ENCODE measurements at regions not wholly inside any gene's neighbourhood (a gene's known extent, or its start where the extent isn't known, plus 50 kb on each side); places are given as distances from the start of the nearest gene placed in this dataset.

DNA sequence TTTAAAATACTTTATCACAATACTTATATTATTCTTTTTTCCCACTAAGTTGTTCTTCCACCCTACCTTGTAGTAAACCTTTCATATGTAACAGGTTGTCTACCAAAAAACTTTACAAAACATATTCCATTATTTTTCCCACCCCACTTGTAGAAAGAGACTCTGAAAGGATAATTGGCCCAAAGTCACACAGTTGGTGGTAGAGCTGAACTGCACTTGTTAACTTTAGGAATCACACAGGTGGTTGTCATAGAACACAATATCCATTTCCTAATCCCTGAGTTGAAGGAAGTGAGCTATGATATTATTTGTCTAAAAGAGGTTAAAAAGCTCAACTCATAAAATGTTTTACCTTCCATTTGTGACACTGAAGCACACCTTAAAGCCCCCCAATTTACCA is 188.8 kb upstream of the FOXP2 start:
- H3K27me3 ChIP-seq (ENCODE audit: insufficient read depth, low read depth) = no peaks in the 10 kb centered on the region
- H3K4me1 ChIP-seq (ENCODE audit: low read depth, poor library complexity, severe bottlenecking) = peaks cover 15% of the 10 kb centered on the region
- no peak overlapping the region for H2AFZ ChIP-seq (ENCODE audit: low read depth)
- no peaks in the 10 kb centered on the region for H3K36me3 ChIP-seq (ENCODE audit: insufficient read depth)
- no peak overlapping the region for H3K9ac ChIP-seq
- H4K20me1 ChIP-seq (ENCODE audit: insufficient read depth) = no peaks in the 10 kb centered on the region
- no peak overlapping the region for H3K4me3 ChIP-seq (IDR thresholded peaks at IDR 0.05; ENCODE audit: insufficient read depth, low read depth, low read length)
- no peak overlapping the region for H3K27ac ChIP-seq
- TF ChIP-seq, protein P1, sequence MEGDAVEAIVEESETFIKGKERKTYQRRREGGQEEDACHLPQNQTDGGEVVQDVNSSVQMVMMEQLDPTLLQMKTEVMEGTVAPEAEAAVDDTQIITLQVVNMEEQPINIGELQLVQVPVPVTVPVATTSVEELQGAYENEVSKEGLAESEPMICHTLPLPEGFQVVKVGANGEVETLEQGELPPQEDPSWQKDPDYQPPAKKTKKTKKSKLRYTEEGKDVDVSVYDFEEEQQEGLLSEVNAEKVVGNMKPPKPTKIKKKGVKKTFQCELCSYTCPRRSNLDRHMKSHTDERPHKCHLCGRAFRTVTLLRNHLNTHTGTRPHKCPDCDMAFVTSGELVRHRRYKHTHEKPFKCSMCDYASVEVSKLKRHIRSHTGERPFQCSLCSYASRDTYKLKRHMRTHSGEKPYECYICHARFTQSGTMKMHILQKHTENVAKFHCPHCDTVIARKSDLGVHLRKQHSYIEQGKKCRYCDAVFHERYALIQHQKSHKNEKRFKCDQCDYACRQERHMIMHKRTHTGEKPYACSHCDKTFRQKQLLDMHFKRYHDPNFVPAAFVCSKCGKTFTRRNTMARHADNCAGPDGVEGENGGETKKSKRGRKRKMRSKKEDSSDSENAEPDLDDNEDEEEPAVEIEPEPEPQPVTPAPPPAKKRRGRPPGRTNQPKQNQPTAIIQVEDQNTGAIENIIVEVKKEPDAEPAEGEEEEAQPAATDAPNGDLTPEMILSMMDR (conservative IDR thresholded peaks at IDR 0.05; ENCODE audit: low read depth, low read length) = no peak
- no peak overlapping the region for H3K4me2 ChIP-seq
- no peaks in the 10 kb centered on the region for H3K79me2 ChIP-seq (ENCODE audit: insufficient read depth, low read depth)

DNA sequence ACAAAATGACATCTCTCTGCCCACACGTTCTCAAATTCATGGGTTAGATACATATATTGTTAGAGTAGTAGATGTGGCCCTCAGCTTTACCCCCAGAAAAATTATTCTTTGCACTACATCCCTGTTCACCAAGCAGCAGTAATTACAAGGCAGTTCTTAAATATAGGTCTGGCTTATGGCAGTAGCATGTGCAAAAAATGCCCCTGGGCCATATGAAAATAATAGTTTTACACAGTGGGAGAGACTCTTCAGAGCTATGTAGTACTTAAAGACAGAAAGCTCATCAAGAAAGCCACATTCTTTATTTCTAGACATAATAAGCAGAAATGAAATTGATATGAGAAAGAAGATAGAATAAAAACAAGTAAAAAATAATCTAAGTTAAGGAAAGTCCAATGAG is 196.3 kb upstream of the FOXP2 start:
- Histone ChIP-seq H3K27ac (no peak overlapping the region), H3K27me3 (ENCODE audit: insufficient read depth, low read depth) (no peaks in the 10 kb centered on the region), H3K4me1 (ENCODE audit: low read depth, poor library complexity, severe bottlenecking) (peaks cover 2% of the 10 kb centered on the region), H3K9ac (no peak overlapping the region), H2AFZ (ENCODE audit: low read depth) (no peak overlapping the region), H3K79me2 (ENCODE audit: insufficient read depth, low read depth) (no peaks in the 10 kb centered on the region), H4K20me1 (ENCODE audit: insufficient read depth) (no peaks in the 10 kb centered on the region), H3K4me2 (no peak overlapping the region), H3K36me3 (ENCODE audit: insufficient read depth) (no peaks in the 10 kb centered on the region), H3K4me3 (IDR thresholded peaks at IDR 0.05; ENCODE audit: insufficient read depth, low read depth, low read length) (no peak overlapping the region)
- TF ChIP-seq, protein P1 (conservative IDR thresholded peaks at IDR 0.05; ENCODE audit: low read depth, low read length) = no peak

DNA sequence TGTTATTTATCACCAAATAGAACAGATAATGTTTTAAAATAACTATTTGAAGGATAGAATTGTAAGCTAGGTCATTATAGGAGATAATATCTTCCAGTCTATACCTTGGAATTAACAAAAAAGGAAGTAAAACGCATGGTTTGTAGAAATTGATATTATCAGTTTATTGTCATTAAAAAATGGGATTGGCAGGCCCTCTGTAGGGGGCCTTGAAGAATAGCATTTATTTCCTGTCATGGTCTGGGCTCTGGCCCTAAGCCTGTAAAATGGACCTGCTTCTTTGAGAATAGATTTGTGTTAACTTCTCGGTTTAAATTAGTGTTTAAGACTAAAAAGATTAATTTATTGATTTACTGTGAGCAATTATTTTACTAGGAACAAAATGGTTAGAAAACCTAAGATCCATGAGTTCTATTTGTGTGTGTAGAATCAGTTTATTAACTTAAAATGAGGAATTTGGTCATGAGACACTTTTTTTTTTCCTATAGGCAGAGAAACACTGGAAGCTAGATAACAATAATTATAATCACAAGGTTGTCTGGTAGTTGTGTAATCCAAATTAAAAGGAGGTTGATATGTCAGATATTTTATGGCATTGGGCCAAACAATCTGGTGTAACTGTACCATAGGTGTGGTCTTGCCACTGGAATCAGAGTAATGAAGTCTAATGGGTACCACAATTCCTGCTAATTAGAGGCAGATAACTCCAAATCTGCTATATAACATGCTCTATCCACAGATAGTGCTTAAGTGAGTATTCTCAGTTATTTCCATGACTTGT is 197.4 kb upstream of the FOXP2 start:
- no peak overlapping the region for H3K27ac ChIP-seq
- TF ChIP-seq, protein P1 (conservative IDR thresholded peaks at IDR 0.05; ENCODE audit: low read depth, low read length) = no peak
- no peak overlapping the region for H3K4me2 ChIP-seq
- H4K20me1 ChIP-seq (ENCODE audit: insufficient read depth) = no peaks in the 10 kb centered on the region
- H2AFZ ChIP-seq (ENCODE audit: low read depth) = no peak overlapping the region
- no peaks in the 10 kb centered on the region for H3K27me3 ChIP-seq (ENCODE audit: insufficient read depth, low read depth)
- H3K4me3 ChIP-seq (IDR thresholded peaks at IDR 0.05; ENCODE audit: insufficient read depth, low read depth, low read length) = no peak overlapping the region
- H3K4me1 ChIP-seq (ENCODE audit: low read depth, poor library complexity, severe bottlenecking) = peaks cover 12% of the 10 kb centered on the region
- H3K36me3 ChIP-seq (ENCODE audit: insufficient read depth) = no peaks in the 10 kb centered on the region
- H3K79me2 ChIP-seq (ENCODE audit: insufficient read depth, low read depth) = no peaks in the 10 kb centered on the region
- no peak overlapping the region for H3K9ac ChIP-seq

DNA sequence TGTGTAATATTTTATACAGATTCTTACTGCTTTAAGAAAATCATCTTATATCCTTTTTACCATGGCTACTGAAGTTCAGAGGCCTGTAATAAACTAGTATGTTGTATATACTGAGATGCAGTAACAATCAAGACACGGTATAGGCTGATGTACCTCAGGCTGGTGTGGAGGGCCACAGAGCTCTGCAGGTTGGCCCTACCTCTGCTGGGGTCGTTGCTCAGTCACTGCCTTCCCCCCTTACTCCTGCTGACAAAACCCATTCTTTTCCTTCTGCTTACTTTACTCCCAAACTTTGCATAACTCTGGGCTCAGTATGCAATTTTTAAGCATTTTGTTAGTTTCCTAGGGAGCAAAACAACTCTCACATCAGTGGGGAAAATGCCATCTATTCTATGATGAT is 200.1 kb upstream of the FOXP2 start:
- Histone ChIP-seq H3K4me1 (ENCODE audit: low read depth, poor library complexity, severe bottlenecking) (peaks cover 13% of the 10 kb centered on the region), H2AFZ (ENCODE audit: low read depth) (no peak overlapping the region), H3K27ac (no peak overlapping the region), H3K9ac (no peak overlapping the region), H3K27me3 (ENCODE audit: insufficient read depth, low read depth) (no peaks in the 10 kb centered on the region), H3K4me2 (no peak overlapping the region), H4K20me1 (ENCODE audit: insufficient read depth) (no peaks in the 10 kb centered on the region), H3K4me3 (IDR thresholded peaks at IDR 0.05; ENCODE audit: insufficient read depth, low read depth, low read length) (no peak overlapping the region), H3K79me2 (ENCODE audit: insufficient read depth, low read depth) (no peaks in the 10 kb centered on the region), H3K36me3 (ENCODE audit: insufficient read depth) (no peaks in the 10 kb centered on the region)
- TF ChIP-seq, protein P1 (conservative IDR thresholded peaks at IDR 0.05; ENCODE audit: low read depth, low read length) = no peak

Measured in KMS-11 (cell line).